ENCODE measurements at regions not wholly inside any gene's neighbourhood (a gene's known extent, or its start where the extent isn't known, plus 50 kb on each side); places are given as distances from the start of the nearest gene placed in this dataset.
"Not testable (repeated sequence)": the region's sequence is repeated elsewhere in the genome, so short reads cannot be mapped to it uniquely, and the experiment has no call there.

DNA sequence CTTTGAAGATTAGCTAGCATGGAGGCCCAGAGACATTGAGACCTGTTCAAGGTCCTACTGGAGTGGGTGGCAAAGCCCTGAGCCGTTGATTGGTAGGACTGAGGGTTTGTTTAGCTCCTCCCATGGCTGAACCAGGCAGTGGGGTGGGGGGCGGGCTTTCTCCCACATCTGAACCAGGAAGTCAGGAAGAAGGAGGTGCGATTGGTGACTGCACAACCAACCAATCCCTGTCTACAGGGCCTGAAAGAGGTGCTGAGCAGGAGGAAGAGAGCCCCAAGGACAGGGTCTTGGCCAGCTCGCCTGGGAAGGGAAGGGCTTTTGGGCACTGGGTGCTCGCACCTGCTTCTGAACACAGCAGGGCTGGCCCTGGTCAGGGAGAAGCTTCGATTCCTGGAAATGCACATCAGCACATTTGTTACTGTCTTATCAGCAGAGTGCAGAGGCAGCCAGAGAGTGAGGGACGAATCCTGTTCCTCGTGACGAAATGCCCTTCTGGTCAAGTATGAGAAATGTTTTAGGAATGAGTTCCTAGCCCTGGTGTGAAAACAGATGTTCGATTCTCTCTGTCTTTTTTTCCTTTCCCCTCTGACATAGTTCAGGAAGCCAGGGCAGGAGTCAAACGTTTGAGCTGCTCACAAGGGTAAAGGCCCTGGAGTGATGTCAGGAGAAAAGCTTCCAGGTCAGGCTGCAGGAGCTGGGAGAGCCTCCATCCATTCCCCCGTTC lies 294.8 kb upstream of the KLF4 start:
- Mint-ChIP-seq H3K27ac (ENCODE audit: low read depth) (no peak overlapping the region), H3K4me3 (no peak overlapping the region), H3K27me3 (no peaks in the 10 kb centered on the region), H3K9me3 (no peaks in the 10 kb centered on the region), H3K36me3 (ENCODE audit: insufficient read depth) (peaks cover 2% of the 10 kb centered on the region), H3K4me1 (no peaks in the 10 kb centered on the region)
- no peak for ATAC-seq (replicated peaks; ENCODE audit: extremely low read depth, poor library complexity, severe bottlenecking)
- no peak for DNase-seq (ENCODE audit: low spot score in 2 of 2)

DNA sequence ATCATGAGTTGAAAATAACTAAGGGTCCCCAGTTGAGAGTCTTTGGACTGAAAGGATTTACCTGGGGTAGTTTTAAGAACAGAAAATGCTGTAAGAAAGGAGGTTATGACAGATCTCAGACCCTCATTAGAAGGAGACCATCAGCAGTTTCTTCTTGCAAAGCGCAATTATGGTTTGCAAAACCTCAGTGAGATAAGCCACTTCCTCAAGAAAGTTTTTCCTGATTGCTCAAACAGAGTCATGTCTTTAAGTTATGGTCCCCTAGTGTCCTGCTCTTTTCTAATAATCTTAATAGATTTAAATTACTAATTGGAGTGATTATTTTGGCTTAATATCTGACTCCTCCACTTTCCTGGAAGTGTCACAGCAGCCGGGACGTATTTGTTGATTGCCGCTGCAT lies 293.2 kb upstream of the KLF4 start:
- H3K27me3 Mint-ChIP-seq, result no peaks in the 10 kb centered on the region
- no peak for ATAC-seq (replicated peaks; ENCODE audit: extremely low read depth, poor library complexity, severe bottlenecking)
- peaks cover 2% of the 10 kb centered on the region for H3K36me3 Mint-ChIP-seq (ENCODE audit: insufficient read depth)
- H3K9me3 Mint-ChIP-seq, result no peaks in the 10 kb centered on the region
- no peak overlapping the region for H3K27ac Mint-ChIP-seq (ENCODE audit: low read depth)
- H3K4me3 Mint-ChIP-seq, result no peak overlapping the region
- no peak for DNase-seq (ENCODE audit: low spot score in 2 of 2)
- H3K4me1 Mint-ChIP-seq, result no peaks in the 10 kb centered on the region

DNA sequence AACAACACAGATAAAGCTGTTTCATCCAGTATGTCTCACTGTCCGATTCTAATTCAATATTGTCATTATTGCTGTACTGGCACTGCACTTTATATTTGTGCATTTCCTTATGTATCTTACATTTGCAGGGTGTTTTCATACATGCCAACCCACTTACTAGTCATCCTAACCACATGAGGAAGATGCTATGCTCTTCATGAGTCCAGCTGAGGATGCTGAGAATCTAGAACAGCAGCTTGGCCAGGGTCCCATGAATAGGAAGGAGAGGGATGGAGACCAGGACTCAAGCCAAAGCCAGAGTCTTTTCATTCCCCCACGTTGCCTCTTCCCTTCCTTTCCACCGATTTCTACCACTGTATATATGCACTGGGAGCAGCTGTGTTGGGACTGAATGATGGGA lies 292.8 kb upstream of the KLF4 start:
- Mint-ChIP-seq H3K27me3 (no peaks in the 10 kb centered on the region), H3K4me1 (no peaks in the 10 kb centered on the region), H3K9me3 (no peaks in the 10 kb centered on the region), H3K27ac (ENCODE audit: low read depth) (no peak overlapping the region), H3K36me3 (ENCODE audit: insufficient read depth) (peaks cover 2% of the 10 kb centered on the region), H3K4me3 (no peak overlapping the region)
- ATAC-seq (replicated peaks; ENCODE audit: extremely low read depth, poor library complexity, severe bottlenecking), result no peak
- no peak for DNase-seq (ENCODE audit: low spot score in 2 of 2)

DNA sequence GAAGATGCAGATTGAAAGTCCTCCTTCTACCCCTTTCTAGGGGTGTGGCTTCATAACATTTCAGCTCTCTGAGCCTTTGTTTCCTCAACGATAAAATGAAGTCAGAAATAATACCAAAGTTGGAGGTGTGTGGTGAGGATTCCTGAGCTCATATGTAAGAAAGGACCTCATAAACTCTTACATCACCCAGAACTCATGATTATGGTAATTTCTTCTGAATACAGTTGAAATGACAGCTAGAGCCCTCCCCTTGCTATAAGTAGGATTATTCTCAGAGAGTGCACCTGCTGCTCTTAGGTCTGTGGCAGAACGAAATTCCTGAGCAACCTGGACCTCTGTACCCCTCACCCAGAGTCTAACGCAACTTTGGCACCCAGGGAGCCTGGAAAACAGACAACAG lies 291.4 kb upstream of the KLF4 start:
- peaks cover 2% of the 10 kb centered on the region for H3K36me3 Mint-ChIP-seq (ENCODE audit: insufficient read depth)
- no peak overlapping the region for H3K27ac Mint-ChIP-seq (ENCODE audit: low read depth)
- DNase-seq (ENCODE audit: low spot score in 2 of 2) (no peak), ATAC-seq (replicated peaks; ENCODE audit: extremely low read depth, poor library complexity, severe bottlenecking) (no peak)
- no peaks in the 10 kb centered on the region for H3K4me1 Mint-ChIP-seq
- no peak overlapping the region for H3K4me3 Mint-ChIP-seq
- H3K27me3 Mint-ChIP-seq, result no peaks in the 10 kb centered on the region
- H3K9me3 Mint-ChIP-seq, result no peaks in the 10 kb centered on the region

DNA sequence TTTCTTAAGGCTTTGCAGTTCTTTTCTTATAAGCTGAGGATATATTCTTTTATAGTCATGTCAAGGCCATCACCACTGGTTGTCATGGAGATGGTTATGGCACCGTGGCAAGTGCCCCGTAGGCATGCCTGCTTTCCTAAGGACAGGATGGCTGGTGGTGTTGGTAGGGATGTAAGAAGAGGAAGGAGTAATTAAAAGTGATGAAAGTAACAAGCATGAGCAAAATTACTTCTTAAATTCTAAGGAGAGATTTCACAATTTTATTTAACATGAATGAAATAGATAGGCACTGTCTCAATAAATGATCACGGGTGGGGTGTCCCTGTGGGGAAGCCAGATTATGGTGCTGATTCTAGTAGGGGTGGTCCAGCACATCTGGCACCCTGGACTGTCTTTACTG lies 290.2 kb upstream of the KLF4 start:
- Mint-ChIP-seq H3K27ac (ENCODE audit: low read depth) (no peak overlapping the region), H3K36me3 (ENCODE audit: insufficient read depth) (peaks cover 2% of the 10 kb centered on the region), H3K4me3 (no peak overlapping the region), H3K9me3 (no peaks in the 10 kb centered on the region), H3K27me3 (no peaks in the 10 kb centered on the region), H3K4me1 (no peaks in the 10 kb centered on the region)
- ATAC-seq (replicated peaks; ENCODE audit: extremely low read depth, poor library complexity, severe bottlenecking) (no peak), DNase-seq (ENCODE audit: low spot score in 2 of 2) (no peak)

DNA sequence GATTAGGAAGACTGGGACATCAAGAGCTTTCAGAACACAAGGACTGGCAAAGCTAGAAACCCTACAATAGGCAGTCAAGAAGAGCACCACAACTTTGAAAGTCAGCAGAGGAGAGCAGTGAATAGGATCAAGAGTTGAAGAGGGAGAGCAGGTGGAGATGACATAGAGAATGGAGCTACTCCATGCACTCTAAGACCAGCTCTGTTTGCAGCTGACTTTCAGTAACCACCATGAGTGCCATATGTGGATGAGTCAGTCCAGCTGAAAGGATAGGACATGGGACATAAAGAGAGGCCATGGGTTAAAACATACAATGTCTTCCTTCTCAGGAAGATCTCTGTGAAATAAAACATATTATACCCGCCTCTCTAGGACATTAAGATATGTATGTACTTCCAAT lies 289.1 kb upstream of the KLF4 start:
- Mint-ChIP-seq H3K36me3 (ENCODE audit: insufficient read depth) (peaks cover 2% of the 10 kb centered on the region), H3K4me3 (no peak overlapping the region), H3K4me1 (no peaks in the 10 kb centered on the region), H3K27ac (ENCODE audit: low read depth) (no peak overlapping the region), H3K27me3 (no peaks in the 10 kb centered on the region), H3K9me3 (peaks cover 5% of the 10 kb centered on the region)
- ATAC-seq (replicated peaks; ENCODE audit: extremely low read depth, poor library complexity, severe bottlenecking) (no peak), DNase-seq (ENCODE audit: low spot score in 2 of 2) (no peak)

DNA sequence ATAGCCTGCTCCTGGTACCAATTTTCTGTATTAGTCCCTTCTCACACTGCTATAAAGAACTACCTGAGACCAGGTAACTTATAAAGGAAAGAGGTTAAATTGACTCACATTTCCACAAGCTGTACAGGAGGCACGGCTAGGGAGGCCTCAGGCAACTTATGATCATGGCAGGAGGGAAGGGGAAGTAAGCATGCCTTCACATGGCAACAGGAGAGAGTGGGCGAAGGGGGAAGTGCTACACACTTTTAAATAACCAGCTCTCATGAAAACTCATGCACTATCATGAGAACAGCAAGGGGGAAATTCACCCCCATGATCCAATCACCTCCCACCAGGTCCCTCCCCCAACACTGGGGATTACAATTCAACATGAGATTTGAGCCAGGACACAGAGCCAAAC lies 284.5 kb upstream of the KLF4 start:
- ATAC-seq (replicated peaks; ENCODE audit: extremely low read depth, poor library complexity, severe bottlenecking); DNase-seq (ENCODE audit: low spot score in 2 of 2); H3K9me3 Mint-ChIP-seq; H3K4me1 Mint-ChIP-seq; H3K4me3 Mint-ChIP-seq; H3K27me3 Mint-ChIP-seq; H3K36me3 Mint-ChIP-seq (ENCODE audit: insufficient read depth); H3K27ac Mint-ChIP-seq (ENCODE audit: low read depth): not testable (repeated sequence)

DNA sequence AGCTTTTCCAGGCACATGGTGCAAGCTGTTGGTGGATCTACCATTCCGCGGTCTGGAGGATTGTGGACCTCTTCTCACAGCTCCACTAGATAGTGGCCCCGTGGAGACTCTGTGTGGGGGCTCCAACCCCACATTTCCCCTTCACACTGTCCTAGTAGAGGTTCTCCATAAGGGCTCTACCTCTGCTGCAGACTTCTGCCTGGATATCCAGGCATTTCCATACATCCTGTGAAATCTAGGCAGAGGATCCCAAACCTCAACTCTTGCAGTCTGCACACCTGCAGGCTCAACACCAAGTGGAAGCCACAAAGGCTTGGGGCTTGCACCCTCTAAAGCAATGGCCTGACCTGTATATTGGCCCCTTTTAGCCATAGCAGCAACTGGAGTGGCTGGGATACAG lies 283.4 kb upstream of the KLF4 start:
- Mint-ChIP-seq H3K27ac (ENCODE audit: low read depth) (no peak overlapping the region), H3K4me3 (no peak overlapping the region), H3K36me3 (ENCODE audit: insufficient read depth) (no peaks in the 10 kb centered on the region), H3K9me3 (peaks cover 9% of the 10 kb centered on the region), H3K27me3 (no peaks in the 10 kb centered on the region), H3K4me1 (no peaks in the 10 kb centered on the region)
- no peak for ATAC-seq (replicated peaks; ENCODE audit: extremely low read depth, poor library complexity, severe bottlenecking)
- DNase-seq (ENCODE audit: low spot score in 2 of 2), result no peak

DNA sequence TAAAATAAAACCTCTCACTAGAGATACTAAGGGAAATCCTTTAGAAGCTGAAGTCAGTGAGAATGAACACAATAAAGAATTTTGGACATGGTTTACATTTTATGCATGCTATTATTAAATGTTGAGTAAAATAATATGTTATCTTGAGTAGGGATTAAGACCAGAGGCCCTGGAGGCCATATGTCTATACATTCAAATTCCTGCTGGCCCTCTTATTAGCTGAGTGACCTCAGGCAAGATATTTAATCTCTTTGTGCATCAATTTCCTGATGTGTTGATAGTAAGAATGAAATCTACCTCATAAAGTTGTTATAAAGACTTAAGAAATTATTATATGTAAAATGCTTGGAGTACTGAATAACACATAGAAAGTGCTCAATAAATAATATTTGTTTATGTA lies 281.1 kb upstream of the KLF4 start:
- H3K9me3 Mint-ChIP-seq, result peaks cover 9% of the 10 kb centered on the region
- H3K36me3 Mint-ChIP-seq (ENCODE audit: insufficient read depth), result no peaks in the 10 kb centered on the region
- DNase-seq (ENCODE audit: low spot score in 2 of 2) (no peak), ATAC-seq (replicated peaks; ENCODE audit: extremely low read depth, poor library complexity, severe bottlenecking) (no peak)
- no peaks in the 10 kb centered on the region for H3K27me3 Mint-ChIP-seq
- H3K4me1 Mint-ChIP-seq, result no peaks in the 10 kb centered on the region
- no peak overlapping the region for H3K27ac Mint-ChIP-seq (ENCODE audit: low read depth)
- no peak overlapping the region for H3K4me3 Mint-ChIP-seq

DNA sequence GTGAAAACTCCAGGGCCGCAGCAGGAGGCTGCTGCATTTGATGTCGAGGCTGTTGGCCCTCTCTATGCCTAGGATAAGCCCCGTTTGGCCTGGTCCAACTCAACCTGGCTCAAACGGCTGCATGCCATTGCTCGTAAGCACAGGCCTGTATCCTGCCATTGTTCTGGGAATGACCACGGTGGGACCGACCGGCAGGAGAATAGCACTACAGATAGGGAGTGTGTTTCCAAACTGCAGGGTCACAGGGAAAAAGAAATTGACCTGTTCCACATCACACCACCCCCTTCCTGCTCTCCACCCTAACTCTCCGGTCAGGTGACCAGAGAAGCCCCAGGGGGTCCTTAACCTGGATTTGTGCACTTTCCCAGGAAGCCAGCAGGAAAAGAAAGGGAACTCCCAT lies 278.7 kb upstream of the KLF4 start:
- Mint-ChIP-seq H3K9me3 (peaks cover 6% of the 10 kb centered on the region), H3K36me3 (ENCODE audit: insufficient read depth) (no peaks in the 10 kb centered on the region), H3K4me1 (no peaks in the 10 kb centered on the region), H3K4me3 (no peak overlapping the region), H3K27me3 (no peaks in the 10 kb centered on the region), H3K27ac (ENCODE audit: low read depth) (no peak overlapping the region)
- ATAC-seq (replicated peaks; ENCODE audit: extremely low read depth, poor library complexity, severe bottlenecking) (no peak), DNase-seq (ENCODE audit: low spot score in 2 of 2) (no peak)

DNA sequence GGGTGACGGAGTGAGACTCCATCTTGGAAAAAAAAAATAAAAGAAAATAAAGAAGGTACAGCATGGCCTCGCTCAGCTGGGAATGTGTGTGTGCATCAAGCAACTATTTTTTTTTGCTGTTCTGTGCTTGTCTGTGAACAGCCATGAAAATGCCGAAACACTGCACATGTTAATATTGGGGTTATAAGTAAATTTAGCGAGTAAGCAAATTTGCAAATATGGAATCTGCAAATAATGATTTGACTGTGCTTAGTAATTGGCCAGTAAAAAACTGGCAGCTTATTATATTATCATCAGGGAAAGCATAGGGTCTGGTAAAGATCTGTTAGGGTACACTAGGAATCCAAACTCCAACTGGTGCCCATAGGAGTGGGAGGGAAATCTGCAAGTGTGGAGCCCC lies 278.1 kb upstream of the KLF4 start:
- ATAC-seq (replicated peaks; ENCODE audit: extremely low read depth, poor library complexity, severe bottlenecking) (no peak), DNase-seq (ENCODE audit: low spot score in 2 of 2) (no peak)
- Mint-ChIP-seq H3K27ac (ENCODE audit: low read depth) (no peak overlapping the region), H3K27me3 (no peaks in the 10 kb centered on the region), H3K4me3 (no peak overlapping the region), H3K36me3 (ENCODE audit: insufficient read depth) (no peaks in the 10 kb centered on the region), H3K9me3 (peaks cover 6% of the 10 kb centered on the region), H3K4me1 (no peaks in the 10 kb centered on the region)

DNA sequence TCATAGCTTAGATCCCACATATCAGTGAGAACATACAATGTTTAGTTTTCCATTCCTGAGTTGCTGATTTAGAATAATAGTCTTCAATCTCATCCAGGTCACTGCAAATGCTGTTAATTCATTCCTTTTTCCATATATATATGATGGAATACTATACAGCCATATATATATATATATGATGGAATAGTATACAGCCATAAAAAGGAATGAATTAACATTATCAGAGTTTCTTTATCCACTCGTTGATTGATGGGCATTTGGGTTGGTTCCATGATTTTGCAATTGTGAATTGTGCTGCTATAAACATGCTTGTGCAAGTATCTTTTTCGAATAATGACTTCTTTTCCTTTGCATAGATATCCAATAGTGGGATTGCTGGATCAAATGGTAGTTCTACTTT lies 273.9 kb upstream of the KLF4 start:
- not testable (repeated sequence) for H3K27me3 Mint-ChIP-seq; H3K4me1 Mint-ChIP-seq; H3K36me3 Mint-ChIP-seq (ENCODE audit: insufficient read depth); ATAC-seq (replicated peaks; ENCODE audit: extremely low read depth, poor library complexity, severe bottlenecking); H3K4me3 Mint-ChIP-seq; H3K27ac Mint-ChIP-seq (ENCODE audit: low read depth); DNase-seq (ENCODE audit: low spot score in 2 of 2)
- peaks cover 14% of the 10 kb centered on the region for H3K9me3 Mint-ChIP-seq

DNA sequence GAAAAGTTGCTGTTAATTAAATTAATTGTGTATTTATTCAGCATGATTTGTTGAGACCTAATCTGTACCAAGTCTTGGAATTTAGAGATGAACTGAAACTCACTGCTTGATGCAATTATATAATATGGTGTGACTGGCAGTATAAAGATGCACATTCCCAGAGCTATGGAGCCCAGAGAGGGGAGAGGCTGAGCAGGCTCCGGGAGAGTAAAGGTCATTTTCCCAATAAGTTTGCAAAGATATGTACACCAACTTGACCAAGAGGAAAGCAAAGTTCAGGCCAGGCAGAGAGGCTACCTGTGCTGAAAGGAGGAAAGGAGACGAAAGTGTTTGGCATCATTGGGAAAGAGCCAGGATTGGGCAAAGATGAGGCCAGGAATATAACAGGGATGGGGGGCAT lies 271.7 kb upstream of the KLF4 start:
- no peaks in the 10 kb centered on the region for H3K27me3 Mint-ChIP-seq
- H3K36me3 Mint-ChIP-seq (ENCODE audit: insufficient read depth), result no peaks in the 10 kb centered on the region
- no peak overlapping the region for H3K4me3 Mint-ChIP-seq
- no peak for DNase-seq (ENCODE audit: low spot score in 2 of 2)
- ATAC-seq (replicated peaks; ENCODE audit: extremely low read depth, poor library complexity, severe bottlenecking), result no peak
- peaks cover 14% of the 10 kb centered on the region for H3K9me3 Mint-ChIP-seq
- H3K27ac Mint-ChIP-seq (ENCODE audit: low read depth), result no peak overlapping the region
- H3K4me1 Mint-ChIP-seq, result no peaks in the 10 kb centered on the region

Data from central memory CD8-positive, alpha-beta T cell (primary cell).